ENCODE measurements at regions not wholly inside any gene's neighbourhood (a gene's known extent, or its start where the extent isn't known, plus 50 kb on each side); places are given as distances from the start of the nearest gene placed in this dataset.
"Not testable (repeated sequence)": the region's sequence is repeated elsewhere in the genome, so short reads cannot be mapped to it uniquely, and the experiment has no call there.

DNA sequence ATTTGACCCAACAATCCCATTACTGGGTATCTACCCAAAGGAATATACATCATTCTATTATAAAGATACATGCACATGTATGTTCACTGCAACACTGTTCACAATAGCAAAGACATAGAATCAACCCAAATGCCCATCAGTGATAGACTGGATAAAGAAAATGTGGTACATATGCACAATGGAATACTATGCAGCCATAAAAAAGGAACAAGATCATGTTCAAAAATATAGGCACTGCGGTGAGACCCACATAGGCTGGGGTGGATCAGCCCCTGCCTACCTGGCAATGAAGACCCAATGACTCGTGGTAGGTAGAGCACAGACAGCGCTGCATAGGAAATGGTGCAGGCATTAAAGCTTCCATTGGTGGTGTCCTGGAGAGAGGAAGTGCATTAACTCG lies 88.6 kb upstream of the NFIL3 start:
- TF ChIP-seq, protein P1, sequence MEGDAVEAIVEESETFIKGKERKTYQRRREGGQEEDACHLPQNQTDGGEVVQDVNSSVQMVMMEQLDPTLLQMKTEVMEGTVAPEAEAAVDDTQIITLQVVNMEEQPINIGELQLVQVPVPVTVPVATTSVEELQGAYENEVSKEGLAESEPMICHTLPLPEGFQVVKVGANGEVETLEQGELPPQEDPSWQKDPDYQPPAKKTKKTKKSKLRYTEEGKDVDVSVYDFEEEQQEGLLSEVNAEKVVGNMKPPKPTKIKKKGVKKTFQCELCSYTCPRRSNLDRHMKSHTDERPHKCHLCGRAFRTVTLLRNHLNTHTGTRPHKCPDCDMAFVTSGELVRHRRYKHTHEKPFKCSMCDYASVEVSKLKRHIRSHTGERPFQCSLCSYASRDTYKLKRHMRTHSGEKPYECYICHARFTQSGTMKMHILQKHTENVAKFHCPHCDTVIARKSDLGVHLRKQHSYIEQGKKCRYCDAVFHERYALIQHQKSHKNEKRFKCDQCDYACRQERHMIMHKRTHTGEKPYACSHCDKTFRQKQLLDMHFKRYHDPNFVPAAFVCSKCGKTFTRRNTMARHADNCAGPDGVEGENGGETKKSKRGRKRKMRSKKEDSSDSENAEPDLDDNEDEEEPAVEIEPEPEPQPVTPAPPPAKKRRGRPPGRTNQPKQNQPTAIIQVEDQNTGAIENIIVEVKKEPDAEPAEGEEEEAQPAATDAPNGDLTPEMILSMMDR (tag by site-specific recombination; IDR thresholded peaks at IDR 0.05), result not testable (repeated sequence)
- TF ChIP-seq ZNF324 (tag by site-specific recombination; IDR thresholded peaks at IDR 0.05); MZF1 (tag by site-specific recombination; IDR thresholded peaks at IDR 0.05; ENCODE audit: borderline replicate concordance); BCL11A (tag by site-specific recombination; IDR thresholded peaks at IDR 0.05; ENCODE audit: low read depth); ZSCAN23 (tag by site-specific recombination; IDR thresholded peaks at IDR 0.05); YY2 (tag by site-specific recombination; IDR thresholded peaks at IDR 0.05); ZNF239 (tag by site-specific recombination; IDR thresholded peaks at IDR 0.05): not testable (repeated sequence)

All from HEK293 (cell line).